ENCODE measurements at regions not wholly inside any gene's neighbourhood (a gene's known extent, or its start where the extent isn't known, plus 50 kb on each side); places are given as distances from the start of the nearest gene placed in this dataset.
"Not testable (repeated sequence)": the region's sequence is repeated elsewhere in the genome, so short reads cannot be mapped to it uniquely, and the experiment has no call there.

GRCh38 chr6:140007525-140007924, 633.1 kb upstream of the CITED2 start:
- no peaks in the 10 kb centered on the region for H3K36me3 ChIP-seq (ENCODE audit: control insufficient read depth, insufficient read depth, low read length)

GRCh38 chr6:140003217-140003616, 628.8 kb upstream of the CITED2 start:
- Histone ChIP-seq H3K27ac (ENCODE audit: low read depth, low read length) (no peak overlapping the region), H3K36me3 (ENCODE audit: control insufficient read depth, insufficient read depth, low read length) (no peaks in the 10 kb centered on the region), H3K27me3 (ENCODE audit: control insufficient read depth, insufficient read depth, low read length) (no peaks in the 10 kb centered on the region), H3K4me1 (ENCODE audit: control insufficient read depth, insufficient read depth, low read length) (no peaks in the 10 kb centered on the region), H3K4me3 (ENCODE audit: low read length) (no peak overlapping the region), H3K9ac (ENCODE audit: low read length) (no peak overlapping the region)

More at GRCh38 chr6:140007525-140007924, 633.1 kb upstream of the CITED2 start:
- H3K9ac ChIP-seq (ENCODE audit: low read length), result no peak overlapping the region
- no peak overlapping the region for H3K27ac ChIP-seq (ENCODE audit: low read depth, low read length)
- H3K4me3 ChIP-seq (ENCODE audit: low read length), result no peak overlapping the region
- H3K4me1 ChIP-seq (ENCODE audit: control insufficient read depth, insufficient read depth, low read length), result no peaks in the 10 kb centered on the region
- H3K27me3 ChIP-seq (ENCODE audit: control insufficient read depth, insufficient read depth, low read length), result no peaks in the 10 kb centered on the region

- Histone ChIP-seq H3K27me3 (ENCODE audit: control insufficient read depth, insufficient read depth, low read length) (no peaks in the 10 kb centered on the region), H3K4me3 (ENCODE audit: low read length) (no peak overlapping the region), H3K27ac (ENCODE audit: low read depth, low read length) (no peak overlapping the region), H3K9ac (ENCODE audit: low read length) (no peak overlapping the region), H3K36me3 (ENCODE audit: control insufficient read depth, insufficient read depth, low read length) (no peaks in the 10 kb centered on the region), H3K4me1 (ENCODE audit: control insufficient read depth, insufficient read depth, low read length) (no peaks in the 10 kb centered on the region)
These were observed 628.1 kb upstream of the CITED2 start for GRCh38 chr6:140002396-140003022.

GRCh38 chr6:140001821-140002341, 627.4 kb upstream of the CITED2 start:
- Histone ChIP-seq H3K27me3 (ENCODE audit: control insufficient read depth, insufficient read depth, low read length) (no peaks in the 10 kb centered on the region), H3K36me3 (ENCODE audit: control insufficient read depth, insufficient read depth, low read length) (no peaks in the 10 kb centered on the region), H3K4me3 (ENCODE audit: low read length) (no peak overlapping the region), H3K27ac (ENCODE audit: low read depth, low read length) (no peak overlapping the region), H3K9ac (ENCODE audit: low read length) (no peak overlapping the region), H3K4me1 (ENCODE audit: control insufficient read depth, insufficient read depth, low read length) (no peaks in the 10 kb centered on the region)

GRCh38 chr6:140001005-140001404, 626.6 kb upstream of the CITED2 start:
- no peaks in the 10 kb centered on the region for H3K36me3 ChIP-seq (ENCODE audit: control insufficient read depth, insufficient read depth, low read length)
- no peak overlapping the region for H3K4me3 ChIP-seq (ENCODE audit: low read length)
- H3K4me1 ChIP-seq (ENCODE audit: control insufficient read depth, insufficient read depth, low read length), result no peaks in the 10 kb centered on the region
- H3K9ac ChIP-seq (ENCODE audit: low read length), result no peak overlapping the region
- no peaks in the 10 kb centered on the region for H3K27me3 ChIP-seq (ENCODE audit: control insufficient read depth, insufficient read depth, low read length)
- H3K27ac ChIP-seq (ENCODE audit: low read depth, low read length), result no peak overlapping the region

- H3K9ac ChIP-seq (ENCODE audit: low read length); H3K27me3 ChIP-seq (ENCODE audit: control insufficient read depth, insufficient read depth, low read length); H3K27ac ChIP-seq (ENCODE audit: low read depth, low read length); H3K4me1 ChIP-seq (ENCODE audit: control insufficient read depth, insufficient read depth, low read length); H3K36me3 ChIP-seq (ENCODE audit: control insufficient read depth, insufficient read depth, low read length); H3K4me3 ChIP-seq (ENCODE audit: low read length): not testable (repeated sequence)
These were observed 625.2 kb upstream of the CITED2 start for GRCh38 chr6:139999661-140000060.

GRCh38 chr6:139998478-139998877, 624.0 kb upstream of the CITED2 start:
- H3K4me1 ChIP-seq (ENCODE audit: control insufficient read depth, insufficient read depth, low read length); H3K9ac ChIP-seq (ENCODE audit: low read length); H3K36me3 ChIP-seq (ENCODE audit: control insufficient read depth, insufficient read depth, low read length); H3K27me3 ChIP-seq (ENCODE audit: control insufficient read depth, insufficient read depth, low read length); H3K27ac ChIP-seq (ENCODE audit: low read depth, low read length); H3K4me3 ChIP-seq (ENCODE audit: low read length): not testable (repeated sequence)

- no peaks in the 10 kb centered on the region for H3K36me3 ChIP-seq (ENCODE audit: control insufficient read depth, insufficient read depth, low read length)
- no peak overlapping the region for H3K4me3 ChIP-seq (ENCODE audit: low read length)
- no peak overlapping the region for H3K9ac ChIP-seq (ENCODE audit: low read length)
- H3K4me1 ChIP-seq (ENCODE audit: control insufficient read depth, insufficient read depth, low read length), result peaks cover under 1% of the 10 kb centered on the region
- H3K27ac ChIP-seq (ENCODE audit: low read depth, low read length), result no peak overlapping the region
- no peaks in the 10 kb centered on the region for H3K27me3 ChIP-seq (ENCODE audit: control insufficient read depth, insufficient read depth, low read length)
These were observed 621.9 kb upstream of the CITED2 start for GRCh38 chr6:139996253-139996834.

- peaks cover 11% of the 10 kb centered on the region for H3K4me1 ChIP-seq (ENCODE audit: control insufficient read depth, insufficient read depth, low read length)
- H3K4me3 ChIP-seq (ENCODE audit: low read length), result no peak overlapping the region
- H3K27ac ChIP-seq (ENCODE audit: low read depth, low read length), result no peak overlapping the region
- H3K9ac ChIP-seq (ENCODE audit: low read length), result no peak overlapping the region
- no peaks in the 10 kb centered on the region for H3K36me3 ChIP-seq (ENCODE audit: control insufficient read depth, insufficient read depth, low read length)
- H3K27me3 ChIP-seq (ENCODE audit: control insufficient read depth, insufficient read depth, low read length), result no peaks in the 10 kb centered on the region
These were observed 620.5 kb upstream of the CITED2 start for GRCh38 chr6:139994998-139995397.

GRCh38 chr6:139990856-139991465, 616.5 kb upstream of the CITED2 start:
- H3K27me3 ChIP-seq (ENCODE audit: control insufficient read depth, insufficient read depth, low read length), result no peaks in the 10 kb centered on the region
- H3K9ac ChIP-seq (ENCODE audit: low read length), result no peak overlapping the region
- H3K4me1 ChIP-seq (ENCODE audit: control insufficient read depth, insufficient read depth, low read length), result peaks cover 13% of the 10 kb centered on the region
- no peak overlapping the region for H3K4me3 ChIP-seq (ENCODE audit: low read length)
- H3K27ac ChIP-seq (ENCODE audit: low read depth, low read length), result peak overlapping the region; percentile 77
- no peaks in the 10 kb centered on the region for H3K36me3 ChIP-seq (ENCODE audit: control insufficient read depth, insufficient read depth, low read length)

- no peaks in the 10 kb centered on the region for H3K27me3 ChIP-seq (ENCODE audit: control insufficient read depth, insufficient read depth, low read length)
- no peaks in the 10 kb centered on the region for H3K36me3 ChIP-seq (ENCODE audit: control insufficient read depth, insufficient read depth, low read length)
- H3K4me3 ChIP-seq (ENCODE audit: low read length), result no peak overlapping the region
- peaks cover 13% of the 10 kb centered on the region for H3K4me1 ChIP-seq (ENCODE audit: control insufficient read depth, insufficient read depth, low read length)
- H3K27ac ChIP-seq (ENCODE audit: low read depth, low read length), result peak overlapping the region; percentile 77
- H3K9ac ChIP-seq (ENCODE audit: low read length), result no peak overlapping the region
These were observed 615.7 kb upstream of the CITED2 start for GRCh38 chr6:139990026-139990686.

GRCh38 chr6:139988685-139989084, 614.2 kb upstream of the CITED2 start:
- H3K27ac ChIP-seq (ENCODE audit: low read depth, low read length), result no peak overlapping the region
- H3K9ac ChIP-seq (ENCODE audit: low read length), result no peak overlapping the region
- no peaks in the 10 kb centered on the region for H3K27me3 ChIP-seq (ENCODE audit: control insufficient read depth, insufficient read depth, low read length)
- H3K4me1 ChIP-seq (ENCODE audit: control insufficient read depth, insufficient read depth, low read length), result peaks cover 13% of the 10 kb centered on the region
- H3K4me3 ChIP-seq (ENCODE audit: low read length), result no peak overlapping the region
- no peaks in the 10 kb centered on the region for H3K36me3 ChIP-seq (ENCODE audit: control insufficient read depth, insufficient read depth, low read length)

Measured in rectal smooth muscle tissue (tissue), 1 donor.